Activated CD8-positive, alpha-beta T cell treated with anti-CD3 and anti-CD28 coated beads for 36 hours (primary cell): ENCODE measurements at regions not wholly inside any gene's neighbourhood (a gene's known extent, or its start where the extent isn't known, plus 50 kb on each side); places are given as distances from the start of the nearest gene placed in this dataset.

Experiments
- ATAC-seq: fragments of 200-7000 bp; cut with Tn5 transposase; one replicate; pipeline ENCODE4 v1.10.0; 2021; ENCODE audit warnings: mild to moderate bottlenecking, moderate library complexity
- CTCF ChIA-PET: fragments of 350-600 bp; sonication (Branson Sonifier 250); formaldehyde crosslinking; loops from one replicate; lab custom pipeline; 2021; ENCODE audit warnings: antibody characterized with exemption; lab: Charles Lee
- POLR2A ChIA-PET: fragments of 350-600 bp; sonication (Branson Sonifier 250); formaldehyde crosslinking; loops from one replicate; lab custom pipeline; 2021; ENCODE audit warnings: antibody characterized with exemption; lab: Charles Lee
- DNase-seq: peaks from one replicate; pipeline ENCODE4 v3.0.0-alpha.2; 2020
- H3K27ac Mint-ChIP-seq: one replicate; pipeline ENCODE4 v1.8.0; 2021; ENCODE audit warnings: mild to moderate bottlenecking, mixed read lengths
- H3K27me3 Mint-ChIP-seq: one replicate; pipeline ENCODE4 v1.8.0; 2021; ENCODE audit warnings: mixed read lengths
- H3K36me3 Mint-ChIP-seq: one replicate; pipeline ENCODE4 v1.8.0; 2021; ENCODE audit warnings: low read depth, mixed read lengths
- H3K4me1 Mint-ChIP-seq: one replicate; pipeline ENCODE4 v1.8.0; 2021; ENCODE audit warnings: low read depth, mixed read lengths
- H3K4me3 Mint-ChIP-seq: one replicate; pipeline ENCODE4 v1.8.0; 2021; ENCODE audit warnings: mild to moderate bottlenecking, moderate library complexity, mixed read lengths
- H3K9me3 Mint-ChIP-seq: one replicate; pipeline ENCODE4 v1.8.0; 2021; ENCODE audit warnings: mixed read lengths
- intact Hi-C: fragments of 100-400 bp; cut with micrococcal nuclease; formaldehyde crosslinking; loops from one replicate; pipeline ENCODE4 v1.10.0; 2022
- TF ChIP-seq, protein P1 (sequence below): fragments of 200-600 bp; IDR thresholded peaks from one replicate; pipeline ENCODE4 v1.8.0; 2022; ENCODE audit warnings: antibody characterized with exemption, mild to moderate bottlenecking

- Mint-ChIP-seq H3K4me3 (no peak overlapping the region), H3K36me3 (no peaks in the 10 kb centered on the region), H3K27ac (no peak overlapping the region), H3K9me3 (no peaks in the 10 kb centered on the region), H3K4me1 (no peaks in the 10 kb centered on the region), H3K27me3 (no peaks in the 10 kb centered on the region)
- POLR2A ChIA-PET: no interaction called here
- ATAC-seq (no peak), DNase-seq (no peak)
- CTCF ChIA-PET: no interaction called here
- TF ChIP-seq, protein P1, sequence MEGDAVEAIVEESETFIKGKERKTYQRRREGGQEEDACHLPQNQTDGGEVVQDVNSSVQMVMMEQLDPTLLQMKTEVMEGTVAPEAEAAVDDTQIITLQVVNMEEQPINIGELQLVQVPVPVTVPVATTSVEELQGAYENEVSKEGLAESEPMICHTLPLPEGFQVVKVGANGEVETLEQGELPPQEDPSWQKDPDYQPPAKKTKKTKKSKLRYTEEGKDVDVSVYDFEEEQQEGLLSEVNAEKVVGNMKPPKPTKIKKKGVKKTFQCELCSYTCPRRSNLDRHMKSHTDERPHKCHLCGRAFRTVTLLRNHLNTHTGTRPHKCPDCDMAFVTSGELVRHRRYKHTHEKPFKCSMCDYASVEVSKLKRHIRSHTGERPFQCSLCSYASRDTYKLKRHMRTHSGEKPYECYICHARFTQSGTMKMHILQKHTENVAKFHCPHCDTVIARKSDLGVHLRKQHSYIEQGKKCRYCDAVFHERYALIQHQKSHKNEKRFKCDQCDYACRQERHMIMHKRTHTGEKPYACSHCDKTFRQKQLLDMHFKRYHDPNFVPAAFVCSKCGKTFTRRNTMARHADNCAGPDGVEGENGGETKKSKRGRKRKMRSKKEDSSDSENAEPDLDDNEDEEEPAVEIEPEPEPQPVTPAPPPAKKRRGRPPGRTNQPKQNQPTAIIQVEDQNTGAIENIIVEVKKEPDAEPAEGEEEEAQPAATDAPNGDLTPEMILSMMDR: no peak
- intact Hi-C loops: no loop called here
These were observed 430.1 kb downstream of the TUSC7 start for GRCh38 chr3:117139681-117140080.

DNA sequence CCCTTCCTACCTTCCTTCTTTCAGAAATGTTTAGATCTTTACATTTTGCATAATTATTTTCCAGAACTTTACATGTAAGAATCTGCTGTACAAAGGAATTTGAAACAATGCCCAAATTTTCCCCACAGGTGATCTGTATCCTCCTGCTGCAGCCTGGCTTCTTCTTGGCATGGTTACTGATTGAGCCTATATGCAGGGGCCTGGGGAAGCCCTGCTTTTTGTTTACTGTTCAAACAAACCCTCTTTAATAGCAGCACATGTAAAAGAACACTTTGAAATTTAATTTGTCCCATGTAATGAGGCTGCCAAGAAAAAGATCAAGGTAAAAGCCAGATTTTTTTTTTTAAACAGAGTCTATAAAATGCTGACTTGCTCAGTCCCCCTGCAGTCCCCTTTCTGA, 432.2 kb downstream of the TUSC7 start:
- ATAC-seq (no peak), DNase-seq (no peak)
- no peaks in the 10 kb centered on the region for H3K9me3 Mint-ChIP-seq
- H3K27me3 Mint-ChIP-seq: no peaks in the 10 kb centered on the region
- intact Hi-C loops: no loop called here
- TF ChIP-seq, protein P1: no peak
- H3K27ac Mint-ChIP-seq: no peak overlapping the region
- no peaks in the 10 kb centered on the region for H3K36me3 Mint-ChIP-seq
- ChIA-PET CTCF (no interaction called here), POLR2A (no interaction called here)
- no peaks in the 10 kb centered on the region for H3K4me1 Mint-ChIP-seq
- H3K4me3 Mint-ChIP-seq: no peak overlapping the region

DNA sequence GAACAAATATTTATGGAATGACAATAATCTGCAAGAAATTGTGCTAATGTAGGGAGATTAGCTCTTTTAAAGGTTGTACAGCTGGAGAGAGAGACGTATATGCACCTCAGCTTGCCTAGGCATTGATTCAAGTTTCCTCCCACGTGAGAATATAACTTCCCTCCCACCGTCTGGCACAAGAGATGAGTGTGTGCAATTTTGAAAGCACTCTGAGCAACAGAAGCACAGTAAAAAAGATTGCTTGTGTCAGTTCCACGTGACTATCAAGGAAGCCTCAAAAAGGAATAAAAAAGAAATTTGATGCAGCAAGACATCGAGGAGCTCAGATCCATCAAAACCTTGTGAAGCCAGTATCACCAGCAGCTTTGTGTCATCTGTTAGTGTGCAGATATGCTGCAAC, 435.3 kb downstream of the TUSC7 start:
- ATAC-seq: no peak
- DNase-seq: no peak
- Mint-ChIP-seq H3K4me3 (no peak overlapping the region), H3K4me1 (no peaks in the 10 kb centered on the region), H3K27ac (no peak overlapping the region), H3K36me3 (no peaks in the 10 kb centered on the region), H3K27me3 (no peaks in the 10 kb centered on the region), H3K9me3 (no peaks in the 10 kb centered on the region)
- ChIA-PET POLR2A (no interaction called here), CTCF (interaction anchor here (1.1 kb wide), 1 partner anchor 8 kb away, joined by 3 read pairs; no protein-coding TSS in a partner anchor)
- TF ChIP-seq, protein P1: no peak
- intact Hi-C loops: no loop called here

- ChIA-PET CTCF (interaction anchor here (1.1 kb wide), 1 partner anchor 9 kb away, joined by 3 read pairs; no protein-coding TSS in a partner anchor), POLR2A (no interaction called here)
- H3K4me1 Mint-ChIP-seq: no peaks in the 10 kb centered on the region
- no peak overlapping the region for H3K4me3 Mint-ChIP-seq
- intact Hi-C loops: no loop called here
- TF ChIP-seq, protein P1: no peak
- ATAC-seq: no peak
- no peaks in the 10 kb centered on the region for H3K27me3 Mint-ChIP-seq
- no peaks in the 10 kb centered on the region for H3K36me3 Mint-ChIP-seq
- peaks cover 2% of the 10 kb centered on the region for H3K9me3 Mint-ChIP-seq
- DNase-seq: no peak
- no peak overlapping the region for H3K27ac Mint-ChIP-seq
These were observed 436.1 kb downstream of the TUSC7 start for GRCh38 chr3:117145677-117146076.

GRCh38 chr3:117146571-117146970, 437.0 kb downstream of the TUSC7 start:
- intact Hi-C loops: no loop called here
- no peaks in the 10 kb centered on the region for H3K36me3 Mint-ChIP-seq
- ATAC-seq (no peak), DNase-seq (no peak)
- POLR2A ChIA-PET: no interaction called here
- peaks cover 2% of the 10 kb centered on the region for H3K9me3 Mint-ChIP-seq
- TF ChIP-seq, protein P1: no peak
- H3K4me3 Mint-ChIP-seq: no peak overlapping the region
- CTCF ChIA-PET: no interaction called here
- no peak overlapping the region for H3K27ac Mint-ChIP-seq
- no peaks in the 10 kb centered on the region for H3K4me1 Mint-ChIP-seq
- H3K27me3 Mint-ChIP-seq: no peaks in the 10 kb centered on the region
